Thyroid gland (tissue), 4 donors: ENCODE measurements at regions not wholly inside any gene's neighbourhood (a gene's known extent, or its start where the extent isn't known, plus 50 kb on each side); places are given as distances from the start of the nearest gene placed in this dataset.
A peak's percentile ranks its signal among the peaks of the same experiment; 100 is the strongest.

Source experiments
- POLR2A ChIP-seq, 2 donors: fragments of 450-650 bp; IDR thresholded peaks; one replicate each; pipeline ENCODE4 v1.6.1; 2017; ENCODE audit warnings: antibody characterized with exemption in 2 of 2, mild to moderate bottlenecking in 2 of 2, moderate library complexity in 1 of 2
- TF ChIP-seq, protein P1 (sequence below), 6 experiments: fragments of 200-600 bp in 3 of 6; fragments of 450-650 bp in 3 of 6; sonication (generic) in 3 of 6; IDR thresholded peaks; one replicate each; pipeline ENCODE4 v1.5.1; 2016 to 2019; ENCODE audit warnings: antibody characterized with exemption in 6 of 6, mild to moderate bottlenecking in 2 of 6, inconsistent platforms in 1 of 6, moderate library complexity in 1 of 6

DNA sequence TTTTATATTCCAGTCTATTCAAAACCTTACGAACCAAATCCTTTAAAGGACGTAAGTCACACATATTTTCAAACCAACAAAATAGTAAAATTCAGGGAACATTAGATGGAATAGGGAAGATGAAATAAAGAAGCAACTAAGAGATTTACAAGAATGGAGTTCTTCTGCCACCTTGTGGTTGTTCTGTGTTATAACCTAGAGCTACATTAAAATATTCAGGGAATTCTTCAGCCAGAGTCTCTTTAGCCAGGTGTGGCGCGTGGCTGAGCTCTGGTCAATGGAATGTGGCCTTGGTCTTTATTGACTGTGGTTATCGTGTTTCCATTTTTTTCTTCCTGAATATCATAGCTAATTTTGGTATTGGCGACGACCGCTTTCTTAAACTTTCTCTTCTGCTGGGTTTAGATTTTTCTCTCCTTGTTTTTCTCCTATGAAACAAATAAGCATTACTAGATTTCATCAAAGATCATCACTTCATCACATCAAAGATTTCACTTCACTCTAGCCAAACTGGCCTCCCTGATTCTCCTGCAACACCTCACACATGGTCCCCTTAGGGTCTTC is 221.3 kb downstream of the MRPL39 start:
- TF ChIP-seq, protein P1, sequence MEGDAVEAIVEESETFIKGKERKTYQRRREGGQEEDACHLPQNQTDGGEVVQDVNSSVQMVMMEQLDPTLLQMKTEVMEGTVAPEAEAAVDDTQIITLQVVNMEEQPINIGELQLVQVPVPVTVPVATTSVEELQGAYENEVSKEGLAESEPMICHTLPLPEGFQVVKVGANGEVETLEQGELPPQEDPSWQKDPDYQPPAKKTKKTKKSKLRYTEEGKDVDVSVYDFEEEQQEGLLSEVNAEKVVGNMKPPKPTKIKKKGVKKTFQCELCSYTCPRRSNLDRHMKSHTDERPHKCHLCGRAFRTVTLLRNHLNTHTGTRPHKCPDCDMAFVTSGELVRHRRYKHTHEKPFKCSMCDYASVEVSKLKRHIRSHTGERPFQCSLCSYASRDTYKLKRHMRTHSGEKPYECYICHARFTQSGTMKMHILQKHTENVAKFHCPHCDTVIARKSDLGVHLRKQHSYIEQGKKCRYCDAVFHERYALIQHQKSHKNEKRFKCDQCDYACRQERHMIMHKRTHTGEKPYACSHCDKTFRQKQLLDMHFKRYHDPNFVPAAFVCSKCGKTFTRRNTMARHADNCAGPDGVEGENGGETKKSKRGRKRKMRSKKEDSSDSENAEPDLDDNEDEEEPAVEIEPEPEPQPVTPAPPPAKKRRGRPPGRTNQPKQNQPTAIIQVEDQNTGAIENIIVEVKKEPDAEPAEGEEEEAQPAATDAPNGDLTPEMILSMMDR (IDR thresholded peaks at IDR 0.05): peak; percentile 45 to 86 (median 79)
- TF ChIP-seq POLR2A (IDR thresholded peaks at IDR 0.05): no peak
